ENCODE measurements at regions not wholly inside any gene's neighbourhood (a gene's known extent, or its start where the extent isn't known, plus 50 kb on each side); places are given as distances from the start of the nearest gene placed in this dataset.

DNA sequence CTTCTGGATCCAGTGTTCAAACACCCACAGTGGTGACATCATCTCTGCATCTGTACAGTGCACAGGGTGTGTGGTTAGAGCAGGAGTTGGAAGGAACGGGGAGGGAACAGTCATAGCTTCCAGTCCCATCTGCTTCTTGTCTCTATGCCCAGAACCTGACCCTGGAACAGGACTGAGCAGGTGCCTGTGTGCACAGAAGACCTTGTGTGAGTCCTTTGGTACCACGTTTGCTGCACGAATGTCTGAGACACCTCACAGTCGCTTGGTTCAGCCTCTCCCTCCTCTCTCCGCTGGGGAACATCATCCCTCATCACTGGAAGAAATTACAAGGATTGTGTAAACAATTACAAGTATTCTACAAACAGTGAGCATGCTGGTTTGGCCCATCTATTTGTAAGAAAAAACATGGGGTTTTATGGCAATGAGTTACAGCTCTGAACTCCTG lies 243.0 kb upstream of the KLF6 start:
- Histone ChIP-seq H3K4me3 (ENCODE audit: low read depth, low read length) (no peak overlapping the region), H3K36me3 (ENCODE audit: control insufficient read depth, insufficient read depth, low read length) (no peaks in the 10 kb centered on the region), H3K9me3 (no peaks in the 10 kb centered on the region), H3K27me3 (replicated peaks; ENCODE audit: control insufficient read depth, insufficient read depth, low read length) (no peaks in the 10 kb centered on the region), H3K4me1 (peaks cover 11% of the 10 kb centered on the region)
- CTCF ChIA-PET: no interaction called here
- H3K27ac Mint-ChIP-seq (ENCODE audit: unreplicated experiment): no peak overlapping the region
- H3K36me3 Mint-ChIP-seq (ENCODE audit: insufficient read depth, unreplicated experiment): no peaks in the 10 kb centered on the region
- POLR2A ChIA-PET: no interaction called here
- TF ChIP-seq, protein P1, sequence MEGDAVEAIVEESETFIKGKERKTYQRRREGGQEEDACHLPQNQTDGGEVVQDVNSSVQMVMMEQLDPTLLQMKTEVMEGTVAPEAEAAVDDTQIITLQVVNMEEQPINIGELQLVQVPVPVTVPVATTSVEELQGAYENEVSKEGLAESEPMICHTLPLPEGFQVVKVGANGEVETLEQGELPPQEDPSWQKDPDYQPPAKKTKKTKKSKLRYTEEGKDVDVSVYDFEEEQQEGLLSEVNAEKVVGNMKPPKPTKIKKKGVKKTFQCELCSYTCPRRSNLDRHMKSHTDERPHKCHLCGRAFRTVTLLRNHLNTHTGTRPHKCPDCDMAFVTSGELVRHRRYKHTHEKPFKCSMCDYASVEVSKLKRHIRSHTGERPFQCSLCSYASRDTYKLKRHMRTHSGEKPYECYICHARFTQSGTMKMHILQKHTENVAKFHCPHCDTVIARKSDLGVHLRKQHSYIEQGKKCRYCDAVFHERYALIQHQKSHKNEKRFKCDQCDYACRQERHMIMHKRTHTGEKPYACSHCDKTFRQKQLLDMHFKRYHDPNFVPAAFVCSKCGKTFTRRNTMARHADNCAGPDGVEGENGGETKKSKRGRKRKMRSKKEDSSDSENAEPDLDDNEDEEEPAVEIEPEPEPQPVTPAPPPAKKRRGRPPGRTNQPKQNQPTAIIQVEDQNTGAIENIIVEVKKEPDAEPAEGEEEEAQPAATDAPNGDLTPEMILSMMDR (IDR thresholded peaks at IDR 0.05; ENCODE audit: insufficient read depth in 1 of 2, low read depth in 1 of 2, low read length in 1 of 2, severe bottlenecking in 1 of 2, unreplicated experiment in 1 of 2): no peak
- H3K27me3 Mint-ChIP-seq (ENCODE audit: insufficient read depth, unreplicated experiment): no peaks in the 10 kb centered on the region
- DNase-seq: no peak
- intact Hi-C loops (cut with micrococcal nuclease; ENCODE audit: unreplicated experiment): no loop called here
- no peaks in the 10 kb centered on the region for H3K9me3 Mint-ChIP-seq (ENCODE audit: unreplicated experiment)
- no TSS peak for BruUV-seq (replicated peaks)
- H3K4me1 Mint-ChIP-seq (ENCODE audit: low read depth, unreplicated experiment): no peaks in the 10 kb centered on the region
- no peak overlapping the region for H3K4me3 Mint-ChIP-seq (ENCODE audit: unreplicated experiment)

DNA sequence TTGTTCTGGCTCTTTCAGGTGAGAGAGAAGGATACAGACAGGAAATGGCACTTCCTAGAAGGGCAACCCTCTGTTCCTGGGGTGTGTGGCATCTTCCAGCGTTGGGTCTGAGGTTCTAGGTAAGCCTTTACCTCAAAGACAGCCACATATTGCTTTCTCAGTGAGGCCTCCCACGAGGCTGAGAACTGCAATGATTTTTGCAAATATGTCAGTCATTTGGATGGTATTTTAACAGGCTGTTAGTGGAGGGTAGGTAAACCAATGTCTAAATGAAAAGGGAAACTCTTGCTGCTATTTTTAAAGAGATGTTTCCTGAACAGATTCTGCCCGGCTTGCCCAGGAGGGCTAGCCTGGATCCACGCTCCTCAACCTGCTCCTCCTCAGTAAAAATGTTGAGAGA lies 240.3 kb upstream of the KLF6 start:
- H3K4me3 ChIP-seq (ENCODE audit: low read depth, low read length): no peak overlapping the region
- DNase-seq: no peak
- BruUV-seq (replicated peaks): no TSS peak
- no peak overlapping the region for H3K4me3 Mint-ChIP-seq (ENCODE audit: unreplicated experiment)
- intact Hi-C loops (cut with micrococcal nuclease; ENCODE audit: unreplicated experiment): no loop called here
- H3K27me3 ChIP-seq (replicated peaks; ENCODE audit: control insufficient read depth, insufficient read depth, low read length): no peaks in the 10 kb centered on the region
- TF ChIP-seq, protein P1 (IDR thresholded peaks at IDR 0.05; ENCODE audit: insufficient read depth in 1 of 2, low read depth in 1 of 2, low read length in 1 of 2, severe bottlenecking in 1 of 2, unreplicated experiment in 1 of 2): no peak
- no peak overlapping the region for H3K27ac Mint-ChIP-seq (ENCODE audit: unreplicated experiment)
- no peaks in the 10 kb centered on the region for H3K27me3 Mint-ChIP-seq (ENCODE audit: insufficient read depth, unreplicated experiment)
- POLR2A ChIA-PET: no interaction called here
- CTCF ChIA-PET: no interaction called here
- H3K4me1 Mint-ChIP-seq (ENCODE audit: low read depth, unreplicated experiment): no peaks in the 10 kb centered on the region
- H3K4me1 ChIP-seq: peaks cover 11% of the 10 kb centered on the region
- H3K9me3 Mint-ChIP-seq (ENCODE audit: unreplicated experiment): no peaks in the 10 kb centered on the region
- H3K9me3 ChIP-seq: no peaks in the 10 kb centered on the region
- H3K36me3 ChIP-seq (ENCODE audit: control insufficient read depth, insufficient read depth, low read length): no peaks in the 10 kb centered on the region
- no peaks in the 10 kb centered on the region for H3K36me3 Mint-ChIP-seq (ENCODE audit: insufficient read depth, unreplicated experiment)

DNA sequence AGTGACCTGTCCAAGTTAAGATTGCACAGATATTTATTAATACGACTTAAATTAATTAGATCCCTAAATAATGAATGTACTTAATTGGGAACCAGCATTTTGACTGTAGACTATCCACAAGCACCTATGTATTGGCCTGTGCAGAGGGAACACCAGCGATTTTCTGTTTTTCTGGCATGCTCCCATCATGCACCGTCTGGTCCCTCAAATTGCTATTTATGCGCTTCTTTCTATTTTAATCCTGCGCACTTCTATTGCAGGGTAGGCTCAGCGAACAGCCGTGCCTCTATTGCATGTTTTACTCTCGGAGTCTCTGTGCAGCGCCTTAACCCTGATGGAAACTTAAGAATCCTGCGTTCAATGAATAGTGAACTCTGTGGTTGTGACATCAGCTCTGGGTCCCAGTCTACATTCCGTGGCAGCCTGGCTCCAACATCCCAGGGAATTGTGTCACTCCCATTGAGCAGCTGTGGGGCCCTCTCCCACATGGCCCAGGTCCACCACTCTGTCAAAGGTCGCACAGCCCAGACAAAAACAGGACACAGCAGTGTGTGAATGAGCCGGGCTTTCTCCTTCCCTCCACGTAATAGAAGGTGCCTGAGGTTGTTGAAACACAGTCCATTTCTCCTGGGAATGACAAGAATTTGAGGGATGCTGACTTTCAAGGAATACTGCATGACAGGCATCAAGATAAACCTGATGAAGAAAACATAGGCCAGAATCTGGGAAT lies 239.7 kb upstream of the KLF6 start:
- ChIA-PET POLR2A (no interaction called here), CTCF (no interaction called here)
- no peaks in the 10 kb centered on the region for H3K27me3 Mint-ChIP-seq (ENCODE audit: insufficient read depth, unreplicated experiment)
- H3K4me1 ChIP-seq: peaks cover 11% of the 10 kb centered on the region
- H3K27ac Mint-ChIP-seq (ENCODE audit: unreplicated experiment): no peak overlapping the region
- BruUV-seq (replicated peaks): no TSS peak
- no peaks in the 10 kb centered on the region for H3K4me1 Mint-ChIP-seq (ENCODE audit: low read depth, unreplicated experiment)
- no peak overlapping the region for H3K4me3 Mint-ChIP-seq (ENCODE audit: unreplicated experiment)
- no peak for DNase-seq
- no peaks in the 10 kb centered on the region for H3K27me3 ChIP-seq (replicated peaks; ENCODE audit: control insufficient read depth, insufficient read depth, low read length)
- intact Hi-C loops (cut with micrococcal nuclease; ENCODE audit: unreplicated experiment): no loop called here
- no peaks in the 10 kb centered on the region for H3K9me3 ChIP-seq
- no peaks in the 10 kb centered on the region for H3K36me3 ChIP-seq (ENCODE audit: control insufficient read depth, insufficient read depth, low read length)
- TF ChIP-seq, protein P1 (IDR thresholded peaks at IDR 0.05; ENCODE audit: insufficient read depth in 1 of 2, low read depth in 1 of 2, low read length in 1 of 2, severe bottlenecking in 1 of 2, unreplicated experiment in 1 of 2): no peak
- no peaks in the 10 kb centered on the region for H3K36me3 Mint-ChIP-seq (ENCODE audit: insufficient read depth, unreplicated experiment)
- H3K4me3 ChIP-seq (ENCODE audit: low read depth, low read length): no peak overlapping the region
- H3K9me3 Mint-ChIP-seq (ENCODE audit: unreplicated experiment): no peaks in the 10 kb centered on the region
